WTC11 (cell line): ENCODE measurements at regions not wholly inside any gene's neighbourhood (a gene's known extent, or its start where the extent isn't known, plus 50 kb on each side); places are given as distances from the start of the nearest gene placed in this dataset.
A peak's percentile ranks its signal among the peaks of the same experiment; 100 is the strongest.

Source experiments
- ATAC-seq: fragments of 200-7000 bp; cut with Tn5 transposase; 2 replicates; pipeline ENCODE4 v1.10.0; 2021; ENCODE audit warnings: mild to moderate bottlenecking, moderate library complexity
- CTCF ChIA-PET: fragments of 300-600 bp; sonication (Branson Sonifier 250); formaldehyde crosslinking; loops from one replicate; lab custom pipeline; 2021; ENCODE audit warnings: antibody characterized with exemption; lab: Charles Lee
- POLR2A ChIA-PET: fragments of 350-600 bp; sonication (Branson Sonifier 250); formaldehyde crosslinking; loops from one replicate; lab custom pipeline; 2021; ENCODE audit warnings: antibody characterized with exemption; lab: Charles Lee
- DNase-seq: peaks from one replicate; pipeline ENCODE4 v3.0.0; 2021; ENCODE audit warnings: low spot score
- H3K27ac Mint-ChIP-seq: 2 replicates; pipeline ENCODE4 v1.8.0; 2021; ENCODE audit warnings: mixed read lengths
- H3K27me3 Mint-ChIP-seq: 2 replicates; pipeline ENCODE4 v1.8.0; 2021; ENCODE audit warnings: low read depth, mild to moderate bottlenecking, moderate library complexity, mixed read lengths
- H3K36me3 Mint-ChIP-seq: 2 replicates; pipeline ENCODE4 v1.8.0; 2021; ENCODE audit warnings: mixed read lengths
- H3K4me1 Mint-ChIP-seq: 2 replicates; pipeline ENCODE4 v1.8.0; 2022; ENCODE audit warnings: mixed read lengths
- H3K4me3 Mint-ChIP-seq: 2 replicates; pipeline ENCODE4 v1.8.0; 2021; ENCODE audit warnings: mild to moderate bottlenecking, moderate library complexity, mixed read lengths
- H3K9me3 Mint-ChIP-seq: 2 replicates; pipeline ENCODE4 v1.8.0; 2021; ENCODE audit warnings: mixed read lengths
- AFF4 ChIP-seq: sonication (generic); formaldehyde crosslinking; IDR thresholded peaks from 2 replicates; pipeline ENCODE4 v1.8.1; 2023; ENCODE audit warnings: mild to moderate bottlenecking, missing genetic modification reagents, borderline replicate concordance
- CDX4 ChIP-seq: fragments of 250-450 bp; sonication (Bioruptor Pico); IDR thresholded peaks from 2 replicates; pipeline ENCODE4 v1.9.0; 2021; ENCODE audit warnings: moderate library complexity, mild to moderate bottlenecking, inconsistent platforms, borderline replicate concordance
- CREB1 ChIP-seq: sonication (generic); formaldehyde crosslinking; IDR thresholded peaks from 2 replicates; pipeline ENCODE4 v1.8.0; 2023; ENCODE audit warnings: mild to moderate bottlenecking, missing genetic modification reagents
- CREM ChIP-seq: sonication (generic); formaldehyde crosslinking; IDR thresholded peaks from 2 replicates; pipeline ENCODE4 v1.8.1; 2022; ENCODE audit warnings: mild to moderate bottlenecking, missing genetic modification reagents, moderate library complexity
- E2F5 ChIP-seq: sonication (generic); formaldehyde crosslinking; IDR thresholded peaks from 2 replicates; pipeline ENCODE4 v1.8.1; 2022; ENCODE audit warnings: mild to moderate bottlenecking, moderate library complexity, missing genetic modification reagents
- ELF4 ChIP-seq: sonication (generic); formaldehyde crosslinking; IDR thresholded peaks from 2 replicates; pipeline ENCODE4 v1.8.1; 2022; ENCODE audit warnings: low read depth, mild to moderate bottlenecking, moderate library complexity, missing genetic modification reagents
- IRF2 ChIP-seq: sonication (generic); formaldehyde crosslinking; IDR thresholded peaks from 2 replicates; pipeline ENCODE4 v1.8.0; 2022; ENCODE audit warnings: low read depth, missing genetic modification reagents, borderline replicate concordance
- JAZF1 ChIP-seq: fragments of 250-450 bp; sonication (Bioruptor Pico); IDR thresholded peaks from 2 replicates; pipeline ENCODE4 v1.9.0; 2021; ENCODE audit warnings: moderate library complexity, mild to moderate bottlenecking, inconsistent platforms
- JUN ChIP-seq: sonication (generic); formaldehyde crosslinking; IDR thresholded peaks from 2 replicates; pipeline ENCODE4 v1.8.0; 2023; ENCODE audit warnings: mild to moderate bottlenecking, missing genetic modification reagents
- MYBL2 ChIP-seq: sonication (generic); formaldehyde crosslinking; IDR thresholded peaks from 2 replicates; pipeline ENCODE4 v1.8.1; 2023; ENCODE audit warnings: mild to moderate bottlenecking, moderate library complexity, missing genetic modification reagents
- NFYB ChIP-seq: sonication (generic); formaldehyde crosslinking; conservative IDR thresholded peaks from 2 replicates; pipeline ENCODE4 v1.8.0; 2022; ENCODE audit warnings: low read depth, missing genetic modification reagents
- NR1H2 ChIP-seq: sonication (generic); formaldehyde crosslinking; IDR thresholded peaks from 2 replicates; pipeline ENCODE4 v1.9.0; 2021; ENCODE audit warnings: mild to moderate bottlenecking, moderate library complexity, missing genetic modification reagents
- OVOL2 ChIP-seq: fragments of 250-450 bp; sonication (Bioruptor Pico); IDR thresholded peaks from 2 replicates; pipeline ENCODE4 v1.9.0; 2021; ENCODE audit warnings: mild to moderate bottlenecking, borderline replicate concordance
- PRDM15 ChIP-seq: sonication (generic); formaldehyde crosslinking; IDR thresholded peaks from 2 replicates; pipeline ENCODE4 v1.8.0; 2022; ENCODE audit warnings: missing genetic modification reagents
- PRRX2 ChIP-seq: fragments of 250-450 bp; sonication (Bioruptor Pico); IDR thresholded peaks from 2 replicates; pipeline ENCODE4 v1.8.0; 2021; ENCODE audit warnings: mild to moderate bottlenecking
- TEAD1 ChIP-seq: sonication (generic); formaldehyde crosslinking; IDR thresholded peaks from 2 replicates; pipeline ENCODE4 v1.8.0; 2022; ENCODE audit warnings: mild to moderate bottlenecking, missing genetic modification reagents
- TP53 ChIP-seq: sonication (generic); formaldehyde crosslinking; IDR thresholded peaks from 2 replicates; pipeline ENCODE4 v1.8.1; 2023; ENCODE audit warnings: mild to moderate bottlenecking, missing genetic modification reagents
- USF1 ChIP-seq: sonication (generic); formaldehyde crosslinking; IDR thresholded peaks from 2 replicates; pipeline ENCODE4 v1.8.0; 2022; ENCODE audit warnings: mild to moderate bottlenecking, missing genetic modification reagents
- ZNF232 ChIP-seq: sonication (generic); formaldehyde crosslinking; IDR thresholded peaks from 2 replicates; pipeline ENCODE4 v1.8.0; 2022; ENCODE audit warnings: mild to moderate bottlenecking, missing genetic modification reagents
- ZNF425 ChIP-seq: fragments of 250-450 bp; sonication (Bioruptor Pico); conservative IDR thresholded peaks from 2 replicates; pipeline ENCODE4 v1.9.0; 2021; ENCODE audit warnings: mild to moderate bottlenecking
- ZNF671 ChIP-seq: fragments of 250-450 bp; sonication (Bioruptor Pico); IDR thresholded peaks from 2 replicates; pipeline ENCODE4 v1.8.0; 2021; ENCODE audit warnings: mild to moderate bottlenecking

GRCh38 chr1:199858171-199858570 lies 169.3 kb upstream of the NR5A2 start:
- Mint-ChIP-seq H3K27me3 (no peaks in the 10 kb centered on the region), H3K36me3 (no peaks in the 10 kb centered on the region), H3K9me3 (no peaks in the 10 kb centered on the region), H3K27ac (0 out of 2 replicates have a peak overlapping the region, but pooled peaks have one; percentile 21), H3K4me3 (no peak overlapping the region), H3K4me1 (peaks cover 32% of the 10 kb centered on the region)
- ChIA-PET POLR2A (no interaction called here), CTCF (no interaction called here)
- DNase-seq (no peak), ATAC-seq (no peak)
- TF ChIP-seq TEAD1 (CRISPR knock-in tag), result no peak
- no peak for TF ChIP-seq ZNF425 (CRISPR knock-in tag)
- TF ChIP-seq OVOL2 (CRISPR knock-in tag), result no peak
- TF ChIP-seq CREB1 (CRISPR knock-in tag), result no peak
- TF ChIP-seq E2F5 (CRISPR knock-in tag), result no peak
- no peak for TF ChIP-seq MYBL2 (CRISPR knock-in tag)
- no peak for TF ChIP-seq JAZF1 (CRISPR knock-in tag)
- no peak for TF ChIP-seq NFYB (CRISPR knock-in tag)
- no peak for TF ChIP-seq CDX4 (CRISPR knock-in tag)
- TF ChIP-seq IRF2 (CRISPR knock-in tag), result no peak
- TF ChIP-seq JUN (CRISPR knock-in tag), result no peak
- TF ChIP-seq AFF4 (CRISPR knock-in tag), result no peak
- TF ChIP-seq TP53, result no peak
- no peak for TF ChIP-seq NR1H2 (CRISPR knock-in tag)
- no peak for TF ChIP-seq ELF4
- TF ChIP-seq ZNF671 (CRISPR knock-in tag), result no peak
- no peak for TF ChIP-seq ZNF232 (CRISPR knock-in tag)
- TF ChIP-seq, all 79 proteins: peak for 0

GRCh38 chr1:199858856-199859255 lies 168.7 kb upstream of the NR5A2 start:
- ChIA-PET CTCF (no interaction called here), POLR2A (no interaction called here)
- peaks cover 32% of the 10 kb centered on the region for H3K4me1 Mint-ChIP-seq
- H3K9me3 Mint-ChIP-seq, result no peaks in the 10 kb centered on the region
- DNase-seq, result no peak
- ATAC-seq, result no peak
- H3K27ac Mint-ChIP-seq, result no peak overlapping the region
- no peak overlapping the region for H3K4me3 Mint-ChIP-seq
- no peaks in the 10 kb centered on the region for H3K27me3 Mint-ChIP-seq
- no peaks in the 10 kb centered on the region for H3K36me3 Mint-ChIP-seq
- TF ChIP-seq PRRX2, result no peak
- TF ChIP-seq CREM (CRISPR knock-in tag), result no peak
- TF ChIP-seq PRDM15 (CRISPR knock-in tag), result no peak
- no peak for TF ChIP-seq USF1
